IPS-20b (cell line): ENCODE measurements at regions not wholly inside any gene's neighbourhood (a gene's known extent, or its start where the extent isn't known, plus 50 kb on each side); places are given as distances from the start of the nearest gene placed in this dataset.

ENCODE experiments used
- H3K27ac ChIP-seq: one replicate; pipeline ENCODE4 v1.5.1; 2013; ENCODE audit warnings: low read length
- H3K27me3 ChIP-seq: 2 replicates; pipeline ENCODE4 v1.6.1; 2013; ENCODE audit warnings: mild to moderate bottlenecking, low read length, inconsistent platforms; ENCODE audit not compliant: insufficient read depth
- H3K36me3 ChIP-seq: 2 replicates; pipeline ENCODE4 v1.6.1; 2013; ENCODE audit warnings: low read depth, mild to moderate bottlenecking, inconsistent platforms, low read length, moderate library complexity; ENCODE audit not compliant: insufficient read depth
- H3K4me1 ChIP-seq: 2 replicates; pipeline ENCODE4 v1.6.1; 2013; ENCODE audit warnings: mild to moderate bottlenecking, control low read depth, inconsistent platforms, low read length, moderate library complexity; ENCODE audit not compliant: insufficient read depth
- H3K4me3 ChIP-seq: 2 replicates; pipeline ENCODE4 v1.5.1; 2013; ENCODE audit warnings: mild to moderate bottlenecking, low read length, inconsistent platforms
- H3K9ac ChIP-seq: 2 replicates; pipeline ENCODE4 v1.6.1; 2013; ENCODE audit warnings: low read depth, mild to moderate bottlenecking, inconsistent platforms, low read length, moderate library complexity
- H3K9me3 ChIP-seq: 2 replicates; pipeline ENCODE4 v1.6.1; 2013; ENCODE audit warnings: mild to moderate bottlenecking, low read depth, low read length, inconsistent platforms; ENCODE audit not compliant: insufficient read depth

GRCh38 chr21:31564439-31564838 is 95.1 kb upstream of the SOD1 start:
- H3K27me3 ChIP-seq, result no peaks in the 10 kb centered on the region
- no peak overlapping the region for H3K27ac ChIP-seq
- H3K4me3 ChIP-seq, result no peak overlapping the region
- H3K9ac ChIP-seq, result no peak overlapping the region
- H3K9me3 ChIP-seq, result no peaks in the 10 kb centered on the region
- H3K4me1 ChIP-seq, result peaks cover 14% of the 10 kb centered on the region
- H3K36me3 ChIP-seq, result no peaks in the 10 kb centered on the region

- no peak overlapping the region for H3K27ac ChIP-seq
- peaks cover 21% of the 10 kb centered on the region for H3K4me1 ChIP-seq
- H3K27me3 ChIP-seq, result peaks cover 26% of the 10 kb centered on the region
- H3K9ac ChIP-seq, result peak overlapping the region; percentile 93; the same call in 1 of the 2 replicates
- H3K4me3 ChIP-seq, result peak overlapping the region; percentile 83
- H3K9me3 ChIP-seq, result no peaks in the 10 kb centered on the region
- H3K36me3 ChIP-seq, result no peaks in the 10 kb centered on the region
These were observed 99.0 kb upstream of the SOD1 start for GRCh38 chr21:31560479-31560878.

GRCh38 chr21:31559368-31560119 is 99.9 kb upstream of the SOD1 start:
- Histone ChIP-seq H3K9ac (peak overlapping the region; percentile 93), H3K4me3 (peak overlapping the region; percentile 83), H3K36me3 (no peaks in the 10 kb centered on the region), H3K4me1 (peaks cover 26% of the 10 kb centered on the region), H3K27me3 (peaks cover 26% of the 10 kb centered on the region), H3K27ac (peak overlapping the region; percentile 16), H3K9me3 (no peaks in the 10 kb centered on the region)

GRCh38 chr21:31558962-31559367 is 100.5 kb upstream of the SOD1 start:
- H3K36me3 ChIP-seq, result no peaks in the 10 kb centered on the region
- peak overlapping the region; percentile 83; the same call in 1 of the 2 replicates for H3K4me3 ChIP-seq
- no peaks in the 10 kb centered on the region for H3K9me3 ChIP-seq
- H3K4me1 ChIP-seq, result peaks cover 30% of the 10 kb centered on the region
- H3K27me3 ChIP-seq, result peaks cover 26% of the 10 kb centered on the region
- H3K27ac ChIP-seq, result peak overlapping the region; percentile 16
- peak overlapping the region; percentile 93; the same call in 1 of the 2 replicates for H3K9ac ChIP-seq

- Histone ChIP-seq H3K9ac (peak overlapping the region; percentile 54; the same call in 1 of the 2 replicates), H3K4me1 (peaks cover 36% of the 10 kb centered on the region), H3K9me3 (no peaks in the 10 kb centered on the region), H3K27ac (no peak overlapping the region), H3K27me3 (peaks cover 26% of the 10 kb centered on the region), H3K4me3 (peak overlapping the region; percentile 83), H3K36me3 (no peaks in the 10 kb centered on the region)
These were observed 101.1 kb upstream of the SOD1 start for GRCh38 chr21:31558189-31558961.

GRCh38 chr21:31557421-31558188 is 101.9 kb upstream of the SOD1 start:
- Histone ChIP-seq H3K4me3 (peak overlapping the region; percentile 83), H3K9ac (peak overlapping the region; percentile 54; the same call in 1 of the 2 replicates), H3K27ac (no peak overlapping the region), H3K36me3 (no peaks in the 10 kb centered on the region), H3K9me3 (no peaks in the 10 kb centered on the region), H3K4me1 (peaks cover 44% of the 10 kb centered on the region), H3K27me3 (peaks cover 26% of the 10 kb centered on the region)

GRCh38 chr21:31556662-31557061 is 102.8 kb upstream of the SOD1 start:
- peaks cover 44% of the 10 kb centered on the region for H3K4me1 ChIP-seq
- H3K27ac ChIP-seq, result no peak overlapping the region
- no peaks in the 10 kb centered on the region for H3K36me3 ChIP-seq
- peak overlapping the region; percentile 83 for H3K4me3 ChIP-seq
- H3K9me3 ChIP-seq, result no peaks in the 10 kb centered on the region
- peak overlapping the region; percentile 49; the same call in 1 of the 2 replicates for H3K9ac ChIP-seq
- H3K27me3 ChIP-seq, result peaks cover 26% of the 10 kb centered on the region

- peaks cover 44% of the 10 kb centered on the region for H3K4me1 ChIP-seq
- H3K4me3 ChIP-seq, result peak overlapping the region; percentile 83
These were observed 103.7 kb upstream of the SOD1 start for GRCh38 chr21:31555741-31556191.

GRCh38 chr21:31554511-31555022 is 104.9 kb upstream of the SOD1 start:
- Histone ChIP-seq H3K9ac (peak overlapping the region; percentile 53; the same call in 1 of the 2 replicates), H3K27me3 (peaks cover 26% of the 10 kb centered on the region), H3K27ac (no peak overlapping the region), H3K4me3 (peak overlapping the region; percentile 83; the same call in 1 of the 2 replicates), H3K4me1 (peaks cover 44% of the 10 kb centered on the region), H3K36me3 (no peaks in the 10 kb centered on the region), H3K9me3 (no peaks in the 10 kb centered on the region)

More at GRCh38 chr21:31555741-31556191, 103.7 kb upstream of the SOD1 start:
- no peaks in the 10 kb centered on the region for H3K9me3 ChIP-seq
- no peaks in the 10 kb centered on the region for H3K36me3 ChIP-seq
- peak overlapping the region; percentile 17 for H3K27ac ChIP-seq
- peaks cover 26% of the 10 kb centered on the region for H3K27me3 ChIP-seq
- H3K9ac ChIP-seq, result peak overlapping the region; percentile 53; the same call in 1 of the 2 replicates

GRCh38 chr21:31553926-31554325 is 105.6 kb upstream of the SOD1 start:
- Histone ChIP-seq H3K9ac (peak overlapping the region; percentile 38; the same call in 1 of the 2 replicates), H3K27me3 (peaks cover 26% of the 10 kb centered on the region), H3K36me3 (no peaks in the 10 kb centered on the region), H3K27ac (no peak overlapping the region), H3K9me3 (no peaks in the 10 kb centered on the region), H3K4me3 (peak overlapping the region; percentile 19; the same call in 1 of the 2 replicates), H3K4me1 (peaks cover 44% of the 10 kb centered on the region)

- H3K27ac ChIP-seq, result no peak overlapping the region
- 0 out of 2 replicates have a peak overlapping the region, but pooled peaks have one; percentile 19 for H3K4me3 ChIP-seq
- H3K27me3 ChIP-seq, result peaks cover 26% of the 10 kb centered on the region
- no peaks in the 10 kb centered on the region for H3K36me3 ChIP-seq
- H3K4me1 ChIP-seq, result peaks cover 44% of the 10 kb centered on the region
- H3K9me3 ChIP-seq, result no peaks in the 10 kb centered on the region
- no peak overlapping the region; the same call in 1 of the 2 replicates for H3K9ac ChIP-seq
These were observed 106.0 kb upstream of the SOD1 start for GRCh38 chr21:31553461-31553860.
